ENCODE measurements at regions not wholly inside any gene's neighbourhood (a gene's known extent, or its start where the extent isn't known, plus 50 kb on each side); places are given as distances from the start of the nearest gene placed in this dataset.

DNA sequence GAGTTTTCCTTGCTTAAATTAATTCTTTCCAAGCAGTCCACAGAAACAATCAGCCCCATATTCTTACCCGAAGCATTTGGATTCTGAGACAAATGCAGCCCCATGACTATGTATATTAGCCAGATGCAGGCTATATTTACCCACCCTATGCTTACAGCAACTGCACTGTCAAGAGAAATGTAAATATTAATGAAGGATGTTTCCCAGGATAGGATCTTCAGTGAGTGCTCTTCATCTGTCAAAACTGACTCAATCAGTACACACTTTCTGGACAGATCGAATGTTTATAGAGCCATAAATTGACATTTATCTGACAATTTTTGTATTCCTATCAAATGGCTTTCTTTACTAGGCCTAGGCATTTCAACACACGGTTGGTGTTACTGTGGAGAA lies 725.3 kb upstream of the SEMA6A start:
- TF ChIP-seq, protein P1, sequence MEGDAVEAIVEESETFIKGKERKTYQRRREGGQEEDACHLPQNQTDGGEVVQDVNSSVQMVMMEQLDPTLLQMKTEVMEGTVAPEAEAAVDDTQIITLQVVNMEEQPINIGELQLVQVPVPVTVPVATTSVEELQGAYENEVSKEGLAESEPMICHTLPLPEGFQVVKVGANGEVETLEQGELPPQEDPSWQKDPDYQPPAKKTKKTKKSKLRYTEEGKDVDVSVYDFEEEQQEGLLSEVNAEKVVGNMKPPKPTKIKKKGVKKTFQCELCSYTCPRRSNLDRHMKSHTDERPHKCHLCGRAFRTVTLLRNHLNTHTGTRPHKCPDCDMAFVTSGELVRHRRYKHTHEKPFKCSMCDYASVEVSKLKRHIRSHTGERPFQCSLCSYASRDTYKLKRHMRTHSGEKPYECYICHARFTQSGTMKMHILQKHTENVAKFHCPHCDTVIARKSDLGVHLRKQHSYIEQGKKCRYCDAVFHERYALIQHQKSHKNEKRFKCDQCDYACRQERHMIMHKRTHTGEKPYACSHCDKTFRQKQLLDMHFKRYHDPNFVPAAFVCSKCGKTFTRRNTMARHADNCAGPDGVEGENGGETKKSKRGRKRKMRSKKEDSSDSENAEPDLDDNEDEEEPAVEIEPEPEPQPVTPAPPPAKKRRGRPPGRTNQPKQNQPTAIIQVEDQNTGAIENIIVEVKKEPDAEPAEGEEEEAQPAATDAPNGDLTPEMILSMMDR (IDR thresholded peaks at IDR 0.05) = no peak
- TF ChIP-seq POLR2AphosphoS5 (IDR thresholded peaks at IDR 0.05) = no peak
- TF ChIP-seq POLR2A (IDR thresholded peaks at IDR 0.05) = no peak
